Breast epithelium (tissue), 3 donors: ENCODE measurements at regions not wholly inside any gene's neighbourhood (a gene's known extent, or its start where the extent isn't known, plus 50 kb on each side); places are given as distances from the start of the nearest gene placed in this dataset.

ENCODE experiments used
- POLR2A ChIP-seq: fragments of 450-650 bp; IDR thresholded peaks from one replicate; pipeline ENCODE4 v1.6.1; 2016; ENCODE audit warnings: antibody characterized with exemption, mild to moderate bottlenecking, moderate library complexity
- POLR2AphosphoS5 ChIP-seq, 3 donors: sonication (generic); formaldehyde crosslinking; IDR thresholded peaks; one replicate each; pipeline ENCODE4 v1.6.1; 2017; ENCODE audit warnings: antibody characterized with exemption in 3 of 3
- TF ChIP-seq, protein P1 (sequence below), 3 donors: fragments of 450-650 bp; IDR thresholded peaks; one replicate each; pipeline ENCODE4 v1.5.1; 2016 to 2017; ENCODE audit warnings: antibody characterized with exemption in 3 of 3, mild to moderate bottlenecking in 3 of 3, moderate library complexity in 3 of 3

- TF ChIP-seq, protein P1, sequence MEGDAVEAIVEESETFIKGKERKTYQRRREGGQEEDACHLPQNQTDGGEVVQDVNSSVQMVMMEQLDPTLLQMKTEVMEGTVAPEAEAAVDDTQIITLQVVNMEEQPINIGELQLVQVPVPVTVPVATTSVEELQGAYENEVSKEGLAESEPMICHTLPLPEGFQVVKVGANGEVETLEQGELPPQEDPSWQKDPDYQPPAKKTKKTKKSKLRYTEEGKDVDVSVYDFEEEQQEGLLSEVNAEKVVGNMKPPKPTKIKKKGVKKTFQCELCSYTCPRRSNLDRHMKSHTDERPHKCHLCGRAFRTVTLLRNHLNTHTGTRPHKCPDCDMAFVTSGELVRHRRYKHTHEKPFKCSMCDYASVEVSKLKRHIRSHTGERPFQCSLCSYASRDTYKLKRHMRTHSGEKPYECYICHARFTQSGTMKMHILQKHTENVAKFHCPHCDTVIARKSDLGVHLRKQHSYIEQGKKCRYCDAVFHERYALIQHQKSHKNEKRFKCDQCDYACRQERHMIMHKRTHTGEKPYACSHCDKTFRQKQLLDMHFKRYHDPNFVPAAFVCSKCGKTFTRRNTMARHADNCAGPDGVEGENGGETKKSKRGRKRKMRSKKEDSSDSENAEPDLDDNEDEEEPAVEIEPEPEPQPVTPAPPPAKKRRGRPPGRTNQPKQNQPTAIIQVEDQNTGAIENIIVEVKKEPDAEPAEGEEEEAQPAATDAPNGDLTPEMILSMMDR (IDR thresholded peaks at IDR 0.05), result no peak
- TF ChIP-seq POLR2A (no peak), POLR2AphosphoS5 (IDR thresholded peaks at IDR 0.05) (no peak)
Measured at GRCh38 chr14:100421756-100422470, 98.8 kb downstream of the SLC25A47 start.
